Prostate gland (tissue), 2 donors: ENCODE measurements at regions not wholly inside any gene's neighbourhood (a gene's known extent, or its start where the extent isn't known, plus 50 kb on each side); places are given as distances from the start of the nearest gene placed in this dataset.

Experiments
- CTCF ChIP-seq, 4 experiments: fragments of 200-600 bp in 2 of 4; fragments of 450-650 bp in 2 of 4; sonication (generic) in 2 of 4; IDR thresholded peaks; 1 replicate in 3 of 4; 2 replicates in 1 of 4; pipeline ENCODE4 v1.5.1; 2016 to 2019; ENCODE audit warnings: antibody characterized with exemption in 4 of 4, mild to moderate bottlenecking in 2 of 4, moderate library complexity in 2 of 4
- POLR2A ChIP-seq: fragments of 450-650 bp; IDR thresholded peaks from one replicate; pipeline ENCODE4 v1.6.1; 2016; ENCODE audit warnings: antibody characterized with exemption, mild to moderate bottlenecking
- POLR2AphosphoS5 ChIP-seq: sonication (generic); formaldehyde crosslinking; IDR thresholded peaks from one replicate; pipeline ENCODE4 v1.6.1; 2017; ENCODE audit warnings: antibody characterized with exemption

- TF ChIP-seq CTCF (IDR thresholded peaks at IDR 0.05) (no peak), POLR2A (no peak), POLR2AphosphoS5 (no peak)
Measured at GRCh38 chr16:87067003-87067556, 250.1 kb downstream of the C16orf95 start.
